ENCODE measurements at regions not wholly inside any gene's neighbourhood (a gene's known extent, or its start where the extent isn't known, plus 50 kb on each side); places are given as distances from the start of the nearest gene placed in this dataset.

- TF ChIP-seq EGR1 (IDR thresholded peaks at IDR 0.05) (no peak), EP300 (IDR thresholded peaks at IDR 0.05; ENCODE audit: borderline replicate concordance) (no peak), TCF12 (IDR thresholded peaks at IDR 0.05; ENCODE audit: low read depth) (no peak), USF1 (IDR thresholded peaks at IDR 0.05) (no peak)
Observed at GRCh38 chr15:45780352-45780751, 145.5 kb downstream of the SQOR start.

- TF ChIP-seq NFIC (IDR thresholded peaks at IDR 0.05), result no peak
- TF ChIP-seq TAF1 (IDR thresholded peaks at IDR 0.05; ENCODE audit: low read depth), result no peak
- no peak for TF ChIP-seq USF1 (IDR thresholded peaks at IDR 0.05)
- TF ChIP-seq FOXM1 (IDR thresholded peaks at IDR 0.05; ENCODE audit: borderline replicate concordance, low read depth), result no peak
- TF ChIP-seq REST (IDR thresholded peaks at IDR 0.05; ENCODE audit: low read depth), result no peak
- TF ChIP-seq EGR1 (IDR thresholded peaks at IDR 0.05), result no peak
Observed at GRCh38 chr15:45784656-45785055, 149.8 kb downstream of the SQOR start.

- TF ChIP-seq REST (IDR thresholded peaks at IDR 0.05; ENCODE audit: low read depth) (no peak), TCF12 (IDR thresholded peaks at IDR 0.05; ENCODE audit: low read depth) (peak; percentile 73), EP300 (IDR thresholded peaks at IDR 0.05; ENCODE audit: borderline replicate concordance) (peak; percentile 45; the same call in 1 of the 2 replicates), EGR1 (IDR thresholded peaks at IDR 0.05) (no peak), TEAD4 (IDR thresholded peaks at IDR 0.05) (peak; percentile 54), FOXM1 (IDR thresholded peaks at IDR 0.05; ENCODE audit: borderline replicate concordance, low read depth) (no peak), NFIC (IDR thresholded peaks at IDR 0.05) (0 out of 2 replicates have a peak, but pooled peaks have one; percentile 18), YY1 (IDR thresholded peaks at IDR 0.05; ENCODE audit: low read depth) (0 out of 2 replicates have a peak, but pooled peaks have one; percentile 15)
Observed at GRCh38 chr15:45785897-45786296, 151.1 kb downstream of the SQOR start.

- no peak for TF ChIP-seq ZBTB7A (IDR thresholded peaks at IDR 0.05; ENCODE audit: low read depth)
- TF ChIP-seq RAD21 (IDR thresholded peaks at IDR 0.05; ENCODE audit: low read depth), result peak; percentile 56
- no peak for TF ChIP-seq TCF12 (IDR thresholded peaks at IDR 0.05; ENCODE audit: low read depth)
- no peak for TF ChIP-seq EP300 (IDR thresholded peaks at IDR 0.05; ENCODE audit: borderline replicate concordance)
Observed at GRCh38 chr15:45790325-45790943, 155.6 kb downstream of the SQOR start.

- TF ChIP-seq TEAD4 (IDR thresholded peaks at IDR 0.05) (no peak), CREB1 (IDR thresholded peaks at IDR 0.05; ENCODE audit: low read depth) (no peak), FOXM1 (IDR thresholded peaks at IDR 0.05; ENCODE audit: borderline replicate concordance, low read depth) (no peak), NFIC (IDR thresholded peaks at IDR 0.05) (no peak), ZBTB7A (IDR thresholded peaks at IDR 0.05; ENCODE audit: low read depth) (no peak), USF1 (IDR thresholded peaks at IDR 0.05) (no peak), EGR1 (IDR thresholded peaks at IDR 0.05) (no peak), RAD21 (IDR thresholded peaks at IDR 0.05; ENCODE audit: low read depth) (no peak), TAF1 (IDR thresholded peaks at IDR 0.05; ENCODE audit: low read depth) (no peak), REST (IDR thresholded peaks at IDR 0.05; ENCODE audit: low read depth) (no peak), TCF12 (IDR thresholded peaks at IDR 0.05; ENCODE audit: low read depth) (no peak), EP300 (IDR thresholded peaks at IDR 0.05; ENCODE audit: borderline replicate concordance) (no peak), YY1 (IDR thresholded peaks at IDR 0.05; ENCODE audit: low read depth) (no peak)
Observed at GRCh38 chr15:45794304-45794703, 159.5 kb downstream of the SQOR start.
